NOMO-1 (cell line): ENCODE measurements at regions not wholly inside any gene's neighbourhood (a gene's known extent, or its start where the extent isn't known, plus 50 kb on each side); places are given as distances from the start of the nearest gene placed in this dataset.

Experiments used
- DNase-seq, 2 experiments: peaks; one replicate each; lab custom pipeline; 2025; ENCODE audit not compliant: unreplicated experiment in 2 of 2; lab: John Stamatoyannopoulos, UW

DNA sequence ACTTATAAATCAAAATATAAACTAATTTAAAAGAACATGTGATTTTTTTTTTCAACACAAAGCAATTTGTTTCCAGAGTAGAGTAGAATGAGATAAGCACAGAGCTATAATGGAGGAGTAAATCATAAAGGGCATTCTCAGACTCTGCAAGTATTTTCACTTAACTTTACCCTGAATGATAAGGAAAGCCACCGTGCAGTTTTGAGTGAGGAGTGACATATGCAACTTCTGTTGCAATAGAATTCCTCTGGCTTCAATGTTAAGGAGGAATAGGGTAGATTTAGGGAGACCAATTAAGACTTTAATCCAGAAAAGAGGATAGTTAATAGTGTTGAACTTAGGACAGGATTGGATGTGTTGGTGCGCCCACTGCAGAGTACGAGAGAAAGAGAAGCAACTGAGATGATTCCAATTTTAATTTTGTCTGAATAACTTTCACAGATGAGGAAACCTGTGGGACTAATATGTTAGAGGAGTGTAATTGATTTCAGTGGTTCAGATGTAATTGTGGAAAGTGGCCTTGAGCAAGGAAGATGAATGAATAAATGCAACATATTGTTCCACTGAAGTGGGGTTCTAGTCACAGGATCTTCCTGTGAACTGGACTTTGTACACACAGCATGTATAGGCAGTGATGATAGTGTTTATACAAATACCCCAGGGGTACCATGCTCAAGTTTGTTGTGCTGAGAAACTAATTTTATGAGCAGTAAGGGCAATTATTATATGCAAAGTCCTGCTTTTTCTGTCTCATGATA is 255.5 kb upstream of the ANO3 start:
- no peak for DNase-seq

DNA sequence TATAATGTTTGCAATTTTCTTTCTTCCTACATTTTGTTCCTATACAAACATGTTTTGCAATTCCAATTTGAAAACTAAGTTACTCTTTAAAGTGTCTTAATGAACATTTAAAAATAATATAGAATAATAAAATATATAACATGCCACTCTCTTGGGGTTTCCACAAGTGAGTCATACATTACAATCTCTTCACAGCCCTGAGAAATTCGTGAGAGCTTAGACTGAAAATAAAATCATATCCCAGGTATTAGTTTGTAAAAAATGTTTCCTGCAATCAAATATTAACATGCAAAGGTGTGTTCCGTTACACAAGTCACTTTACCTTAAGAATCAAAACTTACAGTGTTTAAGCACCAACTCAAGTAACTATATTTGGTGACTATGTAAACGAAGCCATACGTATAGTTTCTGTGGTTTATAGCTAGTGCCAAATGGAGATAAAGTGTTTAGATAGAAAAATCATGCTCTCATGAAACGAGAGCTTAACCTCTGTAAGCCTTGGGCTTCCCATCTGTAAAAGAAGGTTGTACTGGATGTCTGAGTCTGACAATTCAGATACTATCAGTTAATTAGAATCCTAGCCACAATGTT is 253.6 kb upstream of the ANO3 start:
- DNase-seq: no peak

DNA sequence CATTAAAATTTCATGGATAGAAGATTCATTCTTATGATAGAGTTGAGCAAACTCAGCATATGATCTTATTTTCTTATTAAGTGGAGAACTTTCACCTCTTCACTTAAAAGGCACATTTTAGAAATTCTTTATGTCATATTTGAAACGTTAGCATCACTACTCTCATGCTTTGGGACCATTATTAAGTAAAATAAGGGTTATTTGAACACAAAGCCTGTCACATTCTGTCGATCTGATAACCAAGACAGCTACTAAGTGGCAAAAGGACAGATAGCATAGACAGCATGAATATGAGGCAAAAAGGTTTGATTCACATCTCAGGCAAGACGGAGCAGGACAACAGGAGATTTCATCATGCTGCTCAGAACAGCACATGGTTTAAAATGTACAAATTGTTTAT is 247.6 kb upstream of the ANO3 start:
- DNase-seq: no peak

DNA sequence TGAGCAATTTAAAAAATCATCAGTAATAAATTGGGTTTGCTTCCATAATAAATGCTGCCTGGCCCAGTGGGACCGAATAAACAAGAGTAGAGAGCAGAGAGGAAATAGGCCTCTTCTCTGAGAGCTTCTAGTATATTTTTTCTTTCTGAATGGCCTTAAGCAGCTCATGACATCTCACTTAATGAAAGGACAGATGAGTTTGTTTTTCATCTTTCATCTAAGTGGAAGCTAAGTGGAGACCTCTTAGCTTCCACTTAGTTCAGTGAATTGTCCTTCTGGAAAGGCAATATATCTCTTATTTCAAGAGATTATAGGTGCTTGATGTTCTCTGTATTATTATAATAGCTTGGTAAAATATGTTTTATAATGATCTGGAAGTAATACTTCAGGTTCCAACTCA is 245.9 kb upstream of the ANO3 start:
- no peak for DNase-seq

DNA sequence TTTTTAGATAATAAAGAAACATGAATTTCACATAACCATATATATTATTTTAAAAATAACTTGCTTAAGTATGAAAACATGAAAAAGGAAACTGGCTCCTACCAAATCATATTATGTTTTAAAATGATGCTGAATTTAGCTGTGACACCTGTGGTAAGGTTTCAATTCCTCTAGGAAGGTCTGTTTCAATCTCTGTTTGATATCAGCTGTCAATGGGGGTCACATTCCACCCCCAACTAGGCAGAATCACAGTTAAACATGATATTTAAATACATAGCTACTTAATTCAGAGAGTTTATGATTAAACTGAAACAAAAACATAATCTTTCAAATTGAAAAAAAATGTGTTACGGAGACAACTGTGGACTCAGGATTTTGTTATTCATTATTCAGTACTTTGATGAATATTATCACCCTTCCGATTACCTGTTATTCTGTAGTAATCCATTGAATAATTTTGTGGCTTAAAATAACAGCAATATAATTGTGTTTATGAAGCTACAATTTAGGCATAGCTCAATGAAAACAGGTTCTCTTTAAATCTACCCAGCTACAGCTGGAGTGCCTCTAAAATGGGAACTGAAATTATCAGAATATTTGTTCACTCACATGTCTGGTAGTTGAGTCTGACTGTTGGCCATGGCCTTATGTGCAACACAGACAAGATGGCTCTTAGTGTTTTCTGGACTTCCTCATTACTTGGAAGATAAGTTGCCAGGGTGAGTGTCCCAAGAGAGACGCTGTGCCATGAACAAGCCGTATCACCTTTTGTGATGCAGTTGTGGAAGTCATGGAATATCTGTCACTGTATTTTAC is 244.6 kb upstream of the ANO3 start:
- no peak for DNase-seq

DNA sequence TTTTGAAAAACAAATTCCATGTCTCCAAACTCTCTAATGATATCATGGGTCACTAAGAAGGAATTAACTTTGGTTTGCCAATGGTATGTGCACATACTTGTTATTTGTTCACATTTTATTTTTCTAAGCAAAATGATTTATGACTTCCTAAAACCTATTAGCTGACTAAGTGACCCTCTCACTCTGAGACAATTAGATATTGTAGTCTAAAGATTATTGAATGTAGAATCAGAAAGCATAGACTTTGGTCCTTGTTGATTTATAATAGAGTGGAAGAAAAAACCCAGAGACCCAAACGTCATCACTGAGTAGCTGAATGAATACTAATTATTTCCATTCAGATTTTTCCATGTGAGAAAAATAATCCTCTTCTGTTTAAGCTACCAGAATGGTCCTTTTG is 243.5 kb upstream of the ANO3 start:
- DNase-seq: no peak

DNA sequence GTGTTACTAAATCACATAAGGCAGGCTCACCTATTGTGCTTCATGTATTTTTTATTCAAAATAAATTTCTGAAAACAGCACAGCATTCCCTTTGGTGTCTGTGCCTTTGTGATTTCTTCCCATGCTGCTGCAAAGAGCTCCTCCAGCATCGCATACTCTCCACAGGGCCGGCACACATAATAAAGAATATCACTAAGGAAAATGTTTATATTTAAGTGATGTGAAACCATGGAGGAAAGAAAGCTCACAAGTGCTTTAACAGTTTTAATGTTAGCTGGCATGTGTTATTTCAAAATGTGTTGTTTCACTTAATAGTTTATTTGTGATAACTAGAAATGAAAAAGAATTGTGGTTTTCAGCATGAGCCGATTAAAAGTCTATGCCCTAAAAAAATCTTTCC is 241.3 kb upstream of the ANO3 start:
- DNase-seq: no peak

DNA sequence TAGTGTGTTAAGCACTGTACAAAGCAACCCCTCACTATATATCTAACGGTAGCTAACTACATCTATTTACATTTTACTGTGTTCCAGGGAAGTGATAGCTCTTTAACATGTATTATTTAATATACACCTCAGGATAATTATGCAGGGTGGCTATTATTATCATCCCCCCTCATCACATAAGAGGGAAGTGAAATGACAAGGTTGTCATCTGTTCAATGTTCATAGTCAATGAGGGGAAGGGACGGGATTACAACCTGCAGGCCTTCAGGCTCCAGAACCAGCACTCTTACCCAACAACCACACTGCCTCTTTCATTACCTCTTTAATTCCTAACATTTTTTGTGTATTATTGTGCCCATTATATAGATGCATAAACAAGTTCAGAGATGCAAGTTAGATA is 238.7 kb upstream of the ANO3 start:
- DNase-seq: no peak

DNA sequence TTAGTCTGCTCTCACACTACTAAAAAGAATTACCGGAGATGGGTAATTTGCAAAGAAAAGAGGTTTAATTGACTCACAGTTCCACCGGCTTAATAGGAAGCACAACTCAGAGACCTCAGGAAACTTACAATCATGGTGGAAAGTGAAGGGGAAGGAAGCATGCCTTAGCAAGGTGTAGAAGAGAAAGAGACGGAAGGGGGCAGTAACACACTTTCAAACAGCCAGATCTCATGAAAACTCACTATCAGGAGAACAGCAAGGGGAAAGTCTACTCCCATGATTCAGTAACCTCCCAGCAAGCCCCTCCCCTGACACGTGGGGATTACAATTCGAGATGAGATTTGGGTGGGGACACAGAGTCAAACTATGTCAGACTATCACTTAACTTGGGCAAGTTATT is 236.6 kb upstream of the ANO3 start:
- DNase-seq: no peak

DNA sequence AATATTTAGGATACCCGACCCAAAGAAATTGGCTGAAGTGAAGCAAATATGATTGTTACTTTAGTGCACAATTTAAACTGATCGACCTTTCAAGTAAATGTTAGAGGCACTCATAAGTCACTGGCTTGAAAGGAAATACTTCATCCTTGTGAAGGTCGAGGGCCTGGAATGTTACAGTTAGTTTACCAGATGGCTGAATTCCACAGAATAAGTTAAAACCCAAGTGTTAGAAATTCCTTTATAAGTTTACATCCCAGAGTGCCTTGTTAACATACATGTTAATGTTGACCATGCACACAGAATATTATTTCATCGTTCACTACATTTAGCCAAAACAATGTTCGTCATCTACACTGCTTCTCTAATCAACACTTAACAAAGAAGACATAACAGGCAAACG is 235.5 kb upstream of the ANO3 start:
- no peak for DNase-seq

DNA sequence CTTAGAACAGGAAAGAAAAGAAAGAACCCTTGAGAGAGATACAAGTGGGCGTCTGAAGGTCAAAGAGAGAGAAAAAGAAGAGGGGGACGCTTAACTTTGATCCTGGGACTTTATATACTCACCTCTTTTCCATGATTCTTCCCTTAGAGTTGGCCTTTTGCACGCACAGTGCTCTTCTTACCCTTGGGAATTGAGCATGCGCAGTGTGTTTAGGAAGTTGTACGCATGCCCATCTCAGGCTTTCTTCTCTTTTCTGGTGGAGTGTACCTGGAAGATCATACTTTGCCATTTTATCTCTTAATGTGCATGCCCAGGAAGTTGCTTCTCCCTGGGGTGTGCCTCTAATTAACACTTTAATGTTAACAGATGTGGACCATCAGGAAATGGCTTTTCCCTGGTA is 229.6 kb upstream of the ANO3 start:
- DNase-seq: no peak

DNA sequence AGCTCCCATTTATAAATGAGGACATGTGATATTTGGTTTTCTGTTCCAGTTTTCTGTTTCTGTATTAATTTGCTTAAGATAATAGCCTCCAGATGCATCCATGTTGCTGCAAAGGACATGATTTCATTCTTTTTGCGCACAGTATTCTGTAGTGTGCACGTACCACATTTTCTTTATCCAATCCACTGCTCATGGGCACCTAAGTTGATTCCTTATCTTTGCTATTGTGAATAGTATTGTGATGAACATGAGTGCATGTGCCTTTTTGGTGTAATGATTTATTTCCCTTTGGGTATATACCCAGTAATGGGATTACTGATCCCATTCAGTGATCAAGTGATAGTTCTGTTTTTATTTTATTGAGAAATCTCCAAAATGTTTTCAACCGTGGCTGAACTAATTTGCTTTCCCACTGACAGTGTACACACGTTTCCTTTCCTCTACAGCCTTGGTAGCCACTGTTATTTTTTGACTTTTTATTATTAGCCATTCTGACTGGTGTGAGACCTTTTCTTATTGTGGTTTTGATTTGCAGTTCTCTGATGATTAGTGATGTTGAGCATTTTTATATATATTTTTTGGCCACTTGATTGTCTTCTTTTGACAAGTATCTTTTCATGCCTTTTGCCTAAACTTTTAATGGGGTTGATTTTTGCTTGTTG is 226.0 kb upstream of the ANO3 start:
- no peak for DNase-seq

DNA sequence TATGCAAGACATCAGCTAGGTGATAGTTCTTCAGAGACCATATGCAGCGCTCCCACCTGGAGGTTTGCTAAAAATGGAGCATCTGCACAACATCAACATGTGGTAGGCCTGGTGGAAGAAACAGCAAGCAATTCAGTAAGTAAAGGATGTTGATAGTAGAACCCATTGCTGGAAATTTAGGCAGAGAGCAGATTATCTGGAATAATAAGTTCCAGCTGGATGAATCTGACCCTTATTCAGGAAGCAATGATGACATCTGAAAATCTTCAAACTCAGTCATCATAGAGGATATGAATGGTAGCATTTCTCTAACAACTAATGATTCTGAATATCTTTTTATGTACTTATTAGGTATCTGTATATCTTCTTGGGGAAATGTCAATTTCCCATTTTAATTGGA is 225.2 kb upstream of the ANO3 start:
- no peak for DNase-seq

DNA sequence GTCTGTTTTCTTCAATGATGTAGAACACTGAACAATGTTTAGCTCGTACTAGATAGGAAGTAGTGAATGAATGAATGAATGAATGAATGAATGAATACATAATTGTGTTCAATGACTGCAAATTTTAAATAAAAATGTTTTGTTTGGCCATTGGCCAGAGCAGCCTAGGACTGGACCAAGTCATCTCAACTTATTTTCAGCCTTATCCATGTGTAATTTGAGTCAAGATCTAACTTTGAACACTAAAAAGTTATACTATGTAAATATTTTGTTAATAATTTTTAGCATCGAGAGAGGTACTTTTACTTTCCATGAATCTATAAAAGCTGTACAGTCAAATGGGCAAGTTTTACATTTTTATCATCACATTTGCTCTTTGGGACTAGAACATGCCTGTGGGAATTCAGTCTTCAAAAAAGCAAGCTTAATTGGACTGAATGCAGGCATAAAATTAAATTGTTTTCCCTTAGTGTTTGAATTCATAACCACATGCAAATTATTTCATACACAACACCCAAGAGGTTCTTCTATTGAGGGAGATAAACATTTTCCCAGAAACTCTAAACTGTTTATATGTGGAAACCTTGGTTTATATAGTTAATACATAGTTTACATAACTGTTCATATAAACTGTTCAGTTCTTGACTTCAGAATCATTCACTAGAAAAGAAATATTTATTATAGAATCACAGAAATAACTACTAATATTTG is 222.1 kb upstream of the ANO3 start:
- DNase-seq: no peak

DNA sequence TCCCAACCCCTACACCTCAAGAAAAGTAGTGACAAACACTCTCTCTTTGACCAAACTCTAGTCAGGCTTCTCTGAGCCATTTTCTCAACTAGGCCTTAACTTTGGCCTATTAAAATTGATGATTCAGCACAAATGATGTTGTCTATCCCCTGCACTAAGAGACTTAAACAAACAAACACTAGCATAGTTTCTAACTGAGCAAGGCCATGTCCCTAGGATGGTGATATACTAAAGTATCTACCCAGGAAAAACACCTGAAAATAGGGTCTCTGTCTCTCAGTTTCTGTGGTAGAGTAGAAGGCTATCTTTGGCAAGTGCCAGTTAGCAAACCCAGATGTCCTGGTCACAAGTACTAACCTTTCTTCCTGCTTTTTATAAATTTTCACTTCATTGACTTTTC is 219.7 kb upstream of the ANO3 start:
- DNase-seq: no peak

DNA sequence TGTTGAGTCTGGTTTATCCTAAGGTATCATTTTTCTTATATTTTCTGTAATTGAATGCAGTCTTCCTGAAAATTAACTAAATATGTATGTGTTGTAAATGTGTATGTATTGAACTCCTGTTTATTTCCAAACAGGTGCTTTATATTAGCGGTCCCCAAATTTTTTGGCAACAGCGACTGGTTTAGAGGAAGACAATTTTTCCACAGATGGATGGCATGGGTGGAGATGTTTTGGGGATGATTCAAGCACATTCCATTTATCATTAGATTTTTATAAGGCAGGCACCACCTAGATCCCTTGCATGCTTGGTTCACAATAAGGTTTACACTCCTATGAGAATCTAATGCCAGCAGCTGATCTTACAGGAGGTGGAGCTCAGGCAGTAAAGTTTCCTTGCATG is 210.5 kb upstream of the ANO3 start:
- no peak for DNase-seq

DNA sequence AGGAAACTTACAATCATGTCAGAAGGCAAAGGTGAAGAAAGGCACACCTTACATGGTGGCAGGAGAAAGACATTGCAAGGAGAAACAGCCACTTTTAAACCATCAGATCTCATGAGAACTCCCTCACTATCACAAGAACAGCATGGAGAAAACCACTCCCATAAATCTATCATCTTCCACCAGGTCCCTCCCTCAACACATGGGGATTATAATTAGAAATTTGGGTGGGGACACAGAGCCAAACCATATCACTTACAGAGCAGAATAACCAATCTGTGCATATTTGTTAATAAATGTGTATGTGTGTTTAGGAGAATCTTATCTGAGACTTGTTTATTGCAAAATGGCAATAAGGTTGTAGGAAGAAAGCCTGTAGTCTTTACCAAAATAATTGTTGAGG is 205.2 kb upstream of the ANO3 start:
- DNase-seq: no peak

DNA sequence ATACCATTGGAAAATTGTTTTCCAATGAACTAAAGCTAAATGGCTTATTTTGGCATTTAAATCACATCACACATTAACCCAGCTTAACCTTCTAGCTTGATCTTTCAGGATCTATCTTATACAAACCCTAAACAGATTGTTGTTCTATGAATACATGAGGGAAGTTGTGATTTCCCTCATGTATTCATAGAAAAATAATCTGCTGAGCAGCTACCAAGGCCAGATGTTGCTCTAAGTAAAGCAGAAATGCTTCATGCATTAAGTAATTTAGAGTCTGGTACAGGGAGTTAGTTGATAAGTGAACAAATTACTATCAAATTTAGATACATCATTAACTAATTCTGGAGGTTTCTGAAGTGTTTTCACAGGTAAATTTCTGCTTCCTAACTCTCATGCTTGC is 204.6 kb upstream of the ANO3 start:
- no peak for DNase-seq

DNA sequence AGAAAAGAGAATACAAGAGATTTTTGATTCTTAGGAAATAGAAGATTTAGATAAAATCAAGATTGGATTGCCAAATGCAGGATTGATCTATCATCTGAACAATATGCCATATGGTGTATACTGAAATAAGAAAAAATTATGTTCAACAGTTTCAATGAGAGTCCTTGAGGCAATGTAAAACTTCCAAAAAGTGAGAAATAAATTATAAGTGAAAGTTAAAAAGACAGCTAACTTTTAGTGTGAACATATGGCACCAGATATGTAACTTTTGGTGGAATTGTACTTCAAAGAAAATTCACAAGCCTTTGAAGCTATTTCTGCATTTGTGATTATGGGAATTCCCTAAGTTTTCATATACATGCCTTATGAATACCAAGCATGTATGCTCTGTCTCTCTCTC is 200.5 kb upstream of the ANO3 start:
- no peak for DNase-seq

DNA sequence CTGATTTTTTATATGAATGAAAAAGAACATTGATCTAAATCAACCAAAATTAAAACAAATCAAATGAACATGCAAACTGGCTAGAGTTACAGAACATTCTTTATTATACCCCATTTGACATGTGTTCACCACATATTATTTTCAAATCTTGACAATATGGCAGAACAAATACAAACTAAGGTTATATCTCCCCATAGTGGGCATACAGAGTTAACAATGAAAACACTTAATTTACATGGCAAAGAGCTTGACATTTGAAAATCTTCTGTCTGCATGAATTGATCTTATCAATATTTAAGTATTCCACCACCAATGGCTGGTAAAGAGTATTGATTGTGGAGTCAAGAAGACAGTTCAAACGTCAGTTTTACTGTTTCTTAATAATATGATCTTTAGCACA is 197.9 kb upstream of the ANO3 start:
- no peak for DNase-seq
